ENCODE measurements at regions not wholly inside any gene's neighbourhood (a gene's known extent, or its start where the extent isn't known, plus 50 kb on each side); places are given as distances from the start of the nearest gene placed in this dataset.

- TF ChIP-seq, protein P1, sequence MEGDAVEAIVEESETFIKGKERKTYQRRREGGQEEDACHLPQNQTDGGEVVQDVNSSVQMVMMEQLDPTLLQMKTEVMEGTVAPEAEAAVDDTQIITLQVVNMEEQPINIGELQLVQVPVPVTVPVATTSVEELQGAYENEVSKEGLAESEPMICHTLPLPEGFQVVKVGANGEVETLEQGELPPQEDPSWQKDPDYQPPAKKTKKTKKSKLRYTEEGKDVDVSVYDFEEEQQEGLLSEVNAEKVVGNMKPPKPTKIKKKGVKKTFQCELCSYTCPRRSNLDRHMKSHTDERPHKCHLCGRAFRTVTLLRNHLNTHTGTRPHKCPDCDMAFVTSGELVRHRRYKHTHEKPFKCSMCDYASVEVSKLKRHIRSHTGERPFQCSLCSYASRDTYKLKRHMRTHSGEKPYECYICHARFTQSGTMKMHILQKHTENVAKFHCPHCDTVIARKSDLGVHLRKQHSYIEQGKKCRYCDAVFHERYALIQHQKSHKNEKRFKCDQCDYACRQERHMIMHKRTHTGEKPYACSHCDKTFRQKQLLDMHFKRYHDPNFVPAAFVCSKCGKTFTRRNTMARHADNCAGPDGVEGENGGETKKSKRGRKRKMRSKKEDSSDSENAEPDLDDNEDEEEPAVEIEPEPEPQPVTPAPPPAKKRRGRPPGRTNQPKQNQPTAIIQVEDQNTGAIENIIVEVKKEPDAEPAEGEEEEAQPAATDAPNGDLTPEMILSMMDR (IDR thresholded peaks at IDR 0.05) = no peak
- TF ChIP-seq POLR2AphosphoS5 (IDR thresholded peaks at IDR 0.05; ENCODE audit: insufficient read depth in 1 of 2, low read depth in 1 of 2) = no peak
Measured at GRCh38 chr3:144104186-144104585, 132.6 kb downstream of the DIPK2A start.
